Left ventricle myocardium inferior (tissue), 1 donor: ENCODE measurements at regions not wholly inside any gene's neighbourhood (a gene's known extent, or its start where the extent isn't known, plus 50 kb on each side); places are given as distances from the start of the nearest gene placed in this dataset.

Experiments
- DNase-seq: peaks from one replicate; pipeline ENCODE4 v3.0.0-alpha.2; 2020
- H3K27ac ChIP-seq: fragments of 200-600 bp; replicated peaks from 2 replicates; pipeline ENCODE4 v1.8.0; 2021
- H3K27me3 ChIP-seq: fragments of 200-600 bp; 2 replicates; pipeline ENCODE4 v1.8.0; 2021; ENCODE audit warnings: low read depth
- H3K36me3 ChIP-seq: fragments of 200-600 bp; 2 replicates; pipeline ENCODE4 v1.8.0; 2021
- H3K4me1 ChIP-seq: fragments of 200-600 bp; 2 replicates; pipeline ENCODE4 v1.8.0; 2021
- H3K4me3 ChIP-seq: fragments of 200-600 bp; 2 replicates; pipeline ENCODE4 v1.8.0; 2021; ENCODE audit warnings: mild to moderate bottlenecking, moderate library complexity
- H3K9me3 ChIP-seq: fragments of 200-600 bp; replicated peaks from 2 replicates; pipeline ENCODE4 v1.8.0; 2021
- intact Hi-C: fragments of 100-400 bp; cut with micrococcal nuclease; formaldehyde crosslinking; loops from one replicate; pipeline ENCODE4 v1.11.0; 2022
- TF ChIP-seq, protein P1 (sequence below): fragments of 200-600 bp; IDR thresholded peaks from 2 replicates; pipeline ENCODE4 v1.8.0; 2021; ENCODE audit warnings: antibody characterized with exemption, mild to moderate bottlenecking, borderline replicate concordance
- donor health status: DM: no; HTN: yes; CAD: no; lungs with severe emphysema.

DNA sequence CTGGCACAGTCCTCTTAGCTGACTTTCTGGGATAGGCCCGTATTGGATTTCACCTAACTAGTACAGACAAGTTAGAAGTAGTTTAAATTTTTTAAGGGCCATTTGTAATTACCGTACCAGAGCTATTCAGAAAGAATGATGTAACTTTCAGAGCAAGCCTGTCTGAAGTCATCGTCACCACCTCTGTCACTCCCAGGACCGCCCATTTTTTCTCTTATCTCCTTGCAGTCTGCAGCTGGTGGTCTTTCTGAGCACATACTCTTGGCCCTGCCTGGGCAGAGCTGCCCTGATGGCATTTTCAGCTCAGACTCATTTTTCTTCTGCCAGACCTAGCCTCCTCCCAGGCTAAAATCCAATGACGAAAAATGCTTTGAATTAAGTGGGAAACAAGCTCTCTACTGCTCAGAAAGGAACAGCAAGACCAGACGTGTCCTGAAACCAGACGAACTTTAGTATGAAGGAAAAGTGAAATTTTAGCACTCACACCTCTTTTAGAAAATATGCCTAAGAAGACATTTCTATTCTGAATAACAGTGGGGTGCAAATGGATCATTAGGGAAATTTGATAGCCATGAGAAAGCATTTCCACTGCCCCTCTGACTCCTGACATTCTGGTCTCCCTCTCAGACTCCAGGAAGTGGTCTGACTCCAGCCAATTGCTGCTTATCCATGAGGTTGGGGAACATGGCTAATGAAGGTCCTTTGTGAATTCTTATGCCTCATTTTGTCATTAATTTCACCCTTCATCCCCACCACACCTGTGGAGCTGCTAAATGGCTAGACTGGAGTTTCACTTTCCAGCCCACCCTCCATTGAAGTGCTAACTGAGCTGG, 162.4 kb upstream of the GYPA start:
- Histone ChIP-seq H3K4me3 (no peak overlapping the region), H3K36me3 (no peaks in the 10 kb centered on the region), H3K4me1 (no peaks in the 10 kb centered on the region), H3K27ac (no peak overlapping the region), H3K27me3 (no peaks in the 10 kb centered on the region), H3K9me3 (no peaks in the 10 kb centered on the region)
- TF ChIP-seq, protein P1, sequence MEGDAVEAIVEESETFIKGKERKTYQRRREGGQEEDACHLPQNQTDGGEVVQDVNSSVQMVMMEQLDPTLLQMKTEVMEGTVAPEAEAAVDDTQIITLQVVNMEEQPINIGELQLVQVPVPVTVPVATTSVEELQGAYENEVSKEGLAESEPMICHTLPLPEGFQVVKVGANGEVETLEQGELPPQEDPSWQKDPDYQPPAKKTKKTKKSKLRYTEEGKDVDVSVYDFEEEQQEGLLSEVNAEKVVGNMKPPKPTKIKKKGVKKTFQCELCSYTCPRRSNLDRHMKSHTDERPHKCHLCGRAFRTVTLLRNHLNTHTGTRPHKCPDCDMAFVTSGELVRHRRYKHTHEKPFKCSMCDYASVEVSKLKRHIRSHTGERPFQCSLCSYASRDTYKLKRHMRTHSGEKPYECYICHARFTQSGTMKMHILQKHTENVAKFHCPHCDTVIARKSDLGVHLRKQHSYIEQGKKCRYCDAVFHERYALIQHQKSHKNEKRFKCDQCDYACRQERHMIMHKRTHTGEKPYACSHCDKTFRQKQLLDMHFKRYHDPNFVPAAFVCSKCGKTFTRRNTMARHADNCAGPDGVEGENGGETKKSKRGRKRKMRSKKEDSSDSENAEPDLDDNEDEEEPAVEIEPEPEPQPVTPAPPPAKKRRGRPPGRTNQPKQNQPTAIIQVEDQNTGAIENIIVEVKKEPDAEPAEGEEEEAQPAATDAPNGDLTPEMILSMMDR = no peak
- no peak for DNase-seq
- intact Hi-C loops = no loop called here

DNA sequence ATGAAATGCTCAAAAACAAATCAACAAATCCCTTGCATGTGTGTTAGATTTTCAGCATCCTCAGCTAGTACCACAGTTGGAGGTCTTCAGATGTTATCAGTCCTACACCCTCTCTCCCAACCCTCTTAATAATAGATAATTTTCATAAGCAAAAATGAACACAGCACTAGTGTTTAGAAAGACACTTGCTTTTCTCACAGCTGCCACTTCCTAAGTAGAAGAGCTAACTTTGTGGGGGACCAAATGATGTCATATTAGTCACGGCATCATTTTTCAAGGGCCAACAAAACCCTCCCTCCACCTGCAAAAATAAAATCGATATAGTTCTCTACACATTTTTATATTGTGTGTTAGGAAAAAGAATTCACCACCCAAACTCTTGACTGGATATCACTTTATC, 163.5 kb upstream of the GYPA start:
- TF ChIP-seq, protein P1 = no peak
- no peak for DNase-seq
- no peak overlapping the region for H3K4me3 ChIP-seq
- H3K27me3 ChIP-seq = no peaks in the 10 kb centered on the region
- H3K9me3 ChIP-seq = peaks cover 10% of the 10 kb centered on the region
- H3K4me1 ChIP-seq = no peaks in the 10 kb centered on the region
- no peak overlapping the region for H3K27ac ChIP-seq
- H3K36me3 ChIP-seq = no peaks in the 10 kb centered on the region
- intact Hi-C loops = no loop called here

DNA sequence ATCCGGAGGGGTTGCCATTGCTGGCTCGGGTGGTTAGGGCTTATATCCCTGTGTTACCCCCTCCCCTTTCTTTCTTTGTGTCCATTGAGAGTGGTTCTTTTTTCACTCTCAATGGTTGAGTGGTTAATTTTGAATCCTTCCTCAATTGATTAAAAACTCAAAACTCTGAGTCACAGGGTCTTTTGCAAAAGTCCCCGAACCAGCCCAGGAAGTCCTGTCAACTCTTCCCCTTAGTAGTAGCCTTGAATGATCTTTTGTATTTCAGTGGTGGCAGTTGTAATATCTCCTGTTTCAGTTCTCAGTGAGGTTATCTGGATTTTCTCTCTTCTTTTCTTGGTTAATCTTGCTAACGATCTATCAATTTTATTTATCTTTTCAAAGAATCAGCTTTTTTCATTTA, 170.0 kb upstream of the GYPA start:
- Histone ChIP-seq H3K4me3 (no peak overlapping the region), H3K9me3 (peaks cover 36% of the 10 kb centered on the region), H3K36me3 (no peaks in the 10 kb centered on the region), H3K27me3 (no peaks in the 10 kb centered on the region), H3K27ac (no peak overlapping the region), H3K4me1 (no peaks in the 10 kb centered on the region)
- intact Hi-C loops = no loop called here
- TF ChIP-seq, protein P1 = no peak
- no peak for DNase-seq

DNA sequence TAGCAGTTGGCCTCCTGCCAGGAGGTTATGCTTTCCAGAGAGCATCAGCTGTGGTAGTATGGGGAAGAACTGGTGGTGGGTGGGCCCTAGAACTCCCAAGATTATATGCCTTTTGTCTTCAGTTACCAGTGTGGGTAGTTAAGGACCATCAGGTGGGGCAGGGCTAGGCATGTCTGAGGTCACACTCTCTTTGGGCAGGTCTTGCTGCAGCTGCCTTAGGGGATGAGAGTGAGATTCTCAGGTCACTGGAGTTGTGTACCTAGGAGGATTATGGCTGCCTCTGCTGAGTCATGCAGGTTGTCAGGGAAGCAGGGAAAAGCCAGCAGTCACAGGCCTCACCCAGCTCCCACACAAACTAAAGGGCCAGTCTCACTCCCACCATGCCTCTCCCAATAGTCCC, 172.9 kb upstream of the GYPA start:
- intact Hi-C loops = no loop called here
- TF ChIP-seq, protein P1 = no peak
- Histone ChIP-seq H3K36me3 (no peaks in the 10 kb centered on the region), H3K4me3 (no peak overlapping the region), H3K27ac (no peak overlapping the region), H3K9me3 (peaks cover 42% of the 10 kb centered on the region), H3K4me1 (no peaks in the 10 kb centered on the region), H3K27me3 (no peaks in the 10 kb centered on the region)
- DNase-seq = no peak

DNA sequence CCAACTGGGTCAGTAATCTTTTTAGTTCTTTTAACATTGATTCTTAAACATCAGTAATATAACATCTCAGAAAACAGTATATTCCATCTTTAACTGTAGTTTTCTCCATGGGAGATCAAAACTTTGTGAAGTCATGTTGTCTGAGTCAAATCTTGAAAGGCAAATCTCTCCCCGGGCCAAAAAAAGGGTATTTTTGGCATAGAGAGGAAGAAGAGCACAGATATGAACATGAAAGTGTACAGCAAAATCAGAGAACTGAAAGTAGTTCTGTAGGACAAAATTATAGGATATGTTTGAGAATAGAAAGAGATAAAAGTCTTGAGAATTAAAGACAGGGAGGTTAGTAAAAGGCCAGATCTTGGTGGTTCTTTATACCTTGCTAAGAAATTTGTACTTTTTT, 176.4 kb upstream of the GYPA start:
- H3K9me3 ChIP-seq = peaks cover 31% of the 10 kb centered on the region
- no peak overlapping the region for H3K27ac ChIP-seq
- no peaks in the 10 kb centered on the region for H3K4me1 ChIP-seq
- DNase-seq = no peak
- TF ChIP-seq, protein P1 = no peak
- no peak overlapping the region for H3K4me3 ChIP-seq
- H3K27me3 ChIP-seq = no peaks in the 10 kb centered on the region
- intact Hi-C loops = no loop called here
- no peaks in the 10 kb centered on the region for H3K36me3 ChIP-seq
